ENCODE measurements at regions not wholly inside any gene's neighbourhood (a gene's known extent, or its start where the extent isn't known, plus 50 kb on each side); places are given as distances from the start of the nearest gene placed in this dataset.

DNA sequence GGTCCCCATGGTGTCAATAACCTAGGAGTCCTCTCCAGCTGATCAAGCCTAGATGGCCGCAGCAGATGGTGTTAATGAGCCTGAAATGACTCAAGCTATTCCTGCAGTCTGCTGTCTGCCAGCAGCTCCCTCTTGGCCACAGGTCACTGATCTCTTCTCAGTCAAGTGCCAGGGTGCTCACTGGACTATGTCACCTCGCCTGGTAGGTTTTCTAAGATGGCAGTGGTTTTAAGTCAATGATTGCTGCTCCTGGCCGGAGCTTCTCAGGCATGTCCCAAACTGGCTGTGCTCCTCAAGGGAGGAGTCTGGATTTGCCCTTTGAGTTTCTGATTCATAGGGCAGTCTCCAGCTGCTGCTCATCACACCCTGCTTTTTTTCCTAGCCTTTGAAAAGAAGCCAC, 58.6 kb upstream of the SHISA6 start:
- Histone ChIP-seq H2BK5ac (ENCODE audit: low read length) (peak overlapping the region; percentile 14), H2BK15ac (replicated peaks; ENCODE audit: low read depth) (no peak overlapping the region), H2AK5ac (ENCODE audit: low read length) (no peak overlapping the region), H3K56ac (ENCODE audit: low read length) (no peak overlapping the region), H3K9ac (ENCODE audit: low read length) (no peak overlapping the region), H3K18ac (ENCODE audit: low read length) (no peak overlapping the region), H2BK120ac (ENCODE audit: low read depth, low read length) (no peak overlapping the region), H4K5ac (ENCODE audit: low read length) (no peak overlapping the region), H3K79me2 (ENCODE audit: control insufficient read depth, insufficient read depth, low read length) (no peaks in the 10 kb centered on the region), H3K4me2 (ENCODE audit: low read length) (no peak overlapping the region), H3K27ac (ENCODE audit: low read depth, low read length) (peak overlapping the region; percentile 64), H3K4me1 (ENCODE audit: control insufficient read depth, low read depth, low read length) (peaks cover 2% of the 10 kb centered on the region), H3K4ac (ENCODE audit: low read depth, low read length) (no peak overlapping the region), H3K27me3 (ENCODE audit: insufficient read depth, low read length, poor library complexity) (no peaks in the 10 kb centered on the region), H3K36me3 (ENCODE audit: control insufficient read depth, insufficient read depth, low read length) (no peaks in the 10 kb centered on the region), H3K23ac (ENCODE audit: low read length) (no peak overlapping the region), H4K8ac (ENCODE audit: low read depth, low read length) (no peak overlapping the region), H3K4me3 (ENCODE audit: low read length) (no peak overlapping the region), H3K79me1 (ENCODE audit: low read length) (no peaks in the 10 kb centered on the region)
- peak; percentile 78 for DNase-seq
- no CpG with 5 or more reads among the region's 3 CpGs for WGBS (ENCODE audit: extremely low coverage, insufficient coverage, low lambda C conversion rate)

DNA sequence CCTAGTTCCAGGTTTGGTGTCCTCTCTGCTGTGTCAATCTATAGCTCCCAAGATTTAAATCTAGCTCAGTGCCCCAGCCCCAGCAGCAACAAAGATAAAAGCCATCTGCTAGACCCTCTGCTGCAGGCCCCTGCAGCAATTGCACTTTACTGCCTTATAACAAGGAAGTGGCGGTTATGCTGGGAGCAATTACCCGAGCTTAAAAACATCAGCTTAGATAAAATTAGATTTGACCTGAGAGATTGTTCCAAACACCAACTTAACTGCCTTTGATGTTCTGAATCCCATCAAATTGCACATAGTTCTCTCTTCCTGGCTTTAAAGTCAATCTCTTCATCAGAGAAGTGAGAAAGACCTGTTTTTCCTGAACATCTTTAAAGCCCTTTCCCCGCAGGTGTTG, 62.4 kb upstream of the SHISA6 start:
- no peak overlapping the region for H4K8ac ChIP-seq (ENCODE audit: low read depth, low read length)
- no peak overlapping the region for H3K4ac ChIP-seq (ENCODE audit: low read depth, low read length)
- no peak overlapping the region for H2BK120ac ChIP-seq (ENCODE audit: low read depth, low read length)
- no peak overlapping the region for H3K23ac ChIP-seq (ENCODE audit: low read length)
- H3K79me1 ChIP-seq (ENCODE audit: low read length), result no peaks in the 10 kb centered on the region
- H3K4me2 ChIP-seq (ENCODE audit: low read length), result no peak overlapping the region
- H3K18ac ChIP-seq (ENCODE audit: low read length), result no peak overlapping the region
- no peaks in the 10 kb centered on the region for H3K27me3 ChIP-seq (ENCODE audit: insufficient read depth, low read length, poor library complexity)
- no peak overlapping the region for H3K27ac ChIP-seq (ENCODE audit: low read depth, low read length)
- H2BK5ac ChIP-seq (ENCODE audit: low read length), result no peak overlapping the region
- no peak overlapping the region for H3K4me3 ChIP-seq (ENCODE audit: low read length)
- no peak overlapping the region for H4K5ac ChIP-seq (ENCODE audit: low read length)
- WGBS (ENCODE audit: extremely low coverage, insufficient coverage, low lambda C conversion rate), result no CpG with 5 or more reads among the region's 3 CpGs
- no peak overlapping the region for H3K56ac ChIP-seq (ENCODE audit: low read length)
- H2AK5ac ChIP-seq (ENCODE audit: low read length), result no peak overlapping the region
- DNase-seq, result peak; percentile 71
- no peak overlapping the region for H3K9ac ChIP-seq (ENCODE audit: low read length)
- H3K79me2 ChIP-seq (ENCODE audit: control insufficient read depth, insufficient read depth, low read length), result no peaks in the 10 kb centered on the region
- no peak overlapping the region for H2BK15ac ChIP-seq (replicated peaks; ENCODE audit: low read depth)
- no peaks in the 10 kb centered on the region for H3K36me3 ChIP-seq (ENCODE audit: control insufficient read depth, insufficient read depth, low read length)
- H3K4me1 ChIP-seq (ENCODE audit: control insufficient read depth, low read depth, low read length), result peaks cover 2% of the 10 kb centered on the region

DNA sequence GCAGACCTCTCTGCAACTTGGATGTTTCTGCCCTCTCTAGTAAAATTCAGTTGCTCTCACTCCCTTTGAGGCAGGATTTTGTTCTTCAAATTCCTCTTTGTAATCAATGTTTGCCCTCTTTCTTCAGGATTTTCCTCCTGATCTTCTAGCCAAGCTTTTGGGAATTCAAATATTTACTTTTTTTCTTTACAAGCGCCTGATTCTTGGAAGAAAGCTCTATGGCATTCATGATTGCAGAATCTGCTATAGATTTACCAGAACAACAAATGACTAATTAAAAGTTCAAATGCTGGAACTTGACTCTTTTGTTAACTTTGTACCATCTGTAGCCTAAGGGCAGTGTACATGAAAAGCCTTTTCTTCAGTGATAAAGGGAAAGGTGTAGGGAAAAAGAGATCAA, 63.7 kb upstream of the SHISA6 start:
- Histone ChIP-seq H2BK15ac (replicated peaks; ENCODE audit: low read depth) (no peak overlapping the region), H2BK5ac (ENCODE audit: low read length) (no peak overlapping the region), H4K5ac (ENCODE audit: low read length) (no peak overlapping the region), H3K79me2 (ENCODE audit: control insufficient read depth, insufficient read depth, low read length) (no peaks in the 10 kb centered on the region), H3K4me1 (ENCODE audit: control insufficient read depth, low read depth, low read length) (peaks cover 2% of the 10 kb centered on the region), H3K56ac (ENCODE audit: low read length) (no peak overlapping the region), H3K9ac (ENCODE audit: low read length) (no peak overlapping the region), H2BK120ac (ENCODE audit: low read depth, low read length) (no peak overlapping the region), H3K27me3 (ENCODE audit: insufficient read depth, low read length, poor library complexity) (no peaks in the 10 kb centered on the region), H3K36me3 (ENCODE audit: control insufficient read depth, insufficient read depth, low read length) (no peaks in the 10 kb centered on the region), H3K79me1 (ENCODE audit: low read length) (no peaks in the 10 kb centered on the region), H3K4me2 (ENCODE audit: low read length) (no peak overlapping the region), H3K4ac (ENCODE audit: low read depth, low read length) (peak overlapping the region; percentile 55), H3K27ac (ENCODE audit: low read depth, low read length) (no peak overlapping the region), H3K18ac (ENCODE audit: low read length) (no peak overlapping the region), H2AK5ac (ENCODE audit: low read length) (no peak overlapping the region), H3K4me3 (ENCODE audit: low read length) (no peak overlapping the region), H4K8ac (ENCODE audit: low read depth, low read length) (no peak overlapping the region), H3K23ac (ENCODE audit: low read length) (no peak overlapping the region)
- no peak for DNase-seq
- no CpG with 5 or more reads among the region's 1 CpG for WGBS (ENCODE audit: extremely low coverage, insufficient coverage, low lambda C conversion rate)

DNA sequence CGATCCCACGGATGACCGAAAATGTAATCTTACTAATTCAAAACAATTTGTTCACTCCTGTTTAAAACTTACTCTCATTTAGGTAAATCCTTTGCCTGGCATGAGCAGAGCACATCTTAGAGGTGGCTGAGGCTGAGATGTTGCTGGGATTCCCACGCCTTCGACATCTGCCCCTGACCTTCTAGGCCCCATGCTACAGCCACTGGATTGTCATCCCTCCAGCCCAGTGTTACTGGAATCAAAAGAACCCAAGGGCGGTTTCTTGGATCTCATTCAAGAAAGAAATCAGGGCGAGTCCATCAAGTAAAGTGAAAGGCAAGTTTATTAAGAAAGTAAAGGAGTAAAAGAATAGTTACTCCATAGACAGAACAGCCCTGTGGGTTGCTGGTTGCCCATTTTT, 64.5 kb upstream of the SHISA6 start:
- no peak overlapping the region for H3K9ac ChIP-seq (ENCODE audit: low read length)
- H3K4me3 ChIP-seq (ENCODE audit: low read length), result no peak overlapping the region
- no peak overlapping the region for H3K4me2 ChIP-seq (ENCODE audit: low read length)
- H4K8ac ChIP-seq (ENCODE audit: low read depth, low read length), result no peak overlapping the region
- H3K23ac ChIP-seq (ENCODE audit: low read length), result no peak overlapping the region
- no peaks in the 10 kb centered on the region for H3K36me3 ChIP-seq (ENCODE audit: control insufficient read depth, insufficient read depth, low read length)
- WGBS (ENCODE audit: extremely low coverage, insufficient coverage, low lambda C conversion rate), result no CpG with 5 or more reads among the region's 7 CpGs
- H4K5ac ChIP-seq (ENCODE audit: low read length), result no peak overlapping the region
- no peak overlapping the region for H3K56ac ChIP-seq (ENCODE audit: low read length)
- H2BK120ac ChIP-seq (ENCODE audit: low read depth, low read length), result no peak overlapping the region
- no peak for DNase-seq
- H3K4me1 ChIP-seq (ENCODE audit: control insufficient read depth, low read depth, low read length), result peaks cover 2% of the 10 kb centered on the region
- no peak overlapping the region for H3K18ac ChIP-seq (ENCODE audit: low read length)
- H3K27ac ChIP-seq (ENCODE audit: low read depth, low read length), result no peak overlapping the region
- no peak overlapping the region for H2BK5ac ChIP-seq (ENCODE audit: low read length)
- no peaks in the 10 kb centered on the region for H3K79me2 ChIP-seq (ENCODE audit: control insufficient read depth, insufficient read depth, low read length)
- no peaks in the 10 kb centered on the region for H3K79me1 ChIP-seq (ENCODE audit: low read length)
- no peak overlapping the region for H3K4ac ChIP-seq (ENCODE audit: low read depth, low read length)
- H2BK15ac ChIP-seq (replicated peaks; ENCODE audit: low read depth), result no peak overlapping the region
- no peaks in the 10 kb centered on the region for H3K27me3 ChIP-seq (ENCODE audit: insufficient read depth, low read length, poor library complexity)
- H2AK5ac ChIP-seq (ENCODE audit: low read length), result no peak overlapping the region

DNA sequence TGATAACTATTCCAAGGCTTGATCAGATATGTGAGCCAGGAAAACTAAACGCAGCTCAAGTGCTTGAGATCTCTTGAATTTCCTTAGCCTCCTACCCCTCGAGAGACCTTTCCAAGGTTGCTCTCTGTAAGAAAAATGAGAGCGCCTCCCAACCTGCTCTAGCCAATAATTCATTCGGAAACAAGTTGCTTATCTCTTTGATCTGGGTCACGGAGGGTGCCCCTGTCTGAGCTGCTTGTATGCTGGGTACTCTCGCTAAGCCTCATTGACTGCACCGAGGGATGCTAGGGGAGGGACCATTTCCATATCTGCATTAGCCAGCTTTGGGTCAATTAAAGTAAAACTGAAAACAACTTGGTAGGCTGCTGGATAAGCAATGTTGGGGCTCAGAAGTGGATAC, 70.1 kb upstream of the SHISA6 start:
- Histone ChIP-seq H4K8ac (ENCODE audit: low read depth, low read length) (no peak overlapping the region), H2BK120ac (ENCODE audit: low read depth, low read length) (no peak overlapping the region), H2AK5ac (ENCODE audit: low read length) (no peak overlapping the region), H3K4ac (ENCODE audit: low read depth, low read length) (no peak overlapping the region), H3K9ac (ENCODE audit: low read length) (no peak overlapping the region), H3K4me2 (ENCODE audit: low read length) (no peak overlapping the region), H3K79me1 (ENCODE audit: low read length) (no peaks in the 10 kb centered on the region), H2BK15ac (replicated peaks; ENCODE audit: low read depth) (no peak overlapping the region), H3K56ac (ENCODE audit: low read length) (no peak overlapping the region), H3K27me3 (ENCODE audit: insufficient read depth, low read length, poor library complexity) (no peaks in the 10 kb centered on the region), H3K23ac (ENCODE audit: low read length) (no peak overlapping the region), H3K36me3 (ENCODE audit: control insufficient read depth, insufficient read depth, low read length) (no peaks in the 10 kb centered on the region), H4K5ac (ENCODE audit: low read length) (no peak overlapping the region), H3K79me2 (ENCODE audit: control insufficient read depth, insufficient read depth, low read length) (no peaks in the 10 kb centered on the region), H2BK5ac (ENCODE audit: low read length) (no peak overlapping the region), H3K4me3 (ENCODE audit: low read length) (no peak overlapping the region), H3K27ac (ENCODE audit: low read depth, low read length) (no peak overlapping the region), H3K4me1 (ENCODE audit: control insufficient read depth, low read depth, low read length) (no peaks in the 10 kb centered on the region), H3K18ac (ENCODE audit: low read length) (no peak overlapping the region)
- no peak for DNase-seq
- WGBS (ENCODE audit: extremely low coverage, insufficient coverage, low lambda C conversion rate), result no CpG with 5 or more reads among the region's 7 CpGs

DNA sequence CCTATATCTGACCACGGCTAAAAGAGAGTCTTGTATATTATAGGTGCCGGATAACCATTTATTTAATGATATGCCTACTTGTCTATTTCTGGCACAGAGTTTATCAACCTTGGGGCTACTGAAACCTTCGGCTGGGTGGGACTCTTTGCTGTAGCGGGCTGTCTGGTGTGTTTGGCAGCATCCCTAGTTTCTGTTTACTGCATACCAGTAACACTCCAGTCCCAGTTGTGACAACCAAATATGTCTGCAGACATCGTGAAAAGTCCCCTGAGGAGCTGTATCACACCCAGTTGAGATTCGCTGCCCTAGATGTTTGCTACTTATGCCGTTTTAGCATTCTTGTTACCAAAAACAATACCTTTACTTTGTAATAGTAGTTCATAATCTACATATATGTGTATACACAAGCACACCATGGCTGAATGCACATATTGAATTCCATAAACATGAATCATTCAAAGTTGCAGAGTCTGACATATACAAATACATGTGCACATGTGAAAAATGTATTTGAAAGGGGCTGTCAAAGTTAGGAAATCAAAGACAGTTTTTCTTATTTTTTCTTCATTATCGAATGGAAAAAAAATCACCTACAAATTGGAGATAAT, 89.1 kb upstream of the SHISA6 start:
- no peak for DNase-seq
- Histone ChIP-seq H3K27ac (ENCODE audit: low read depth, low read length) (no peak overlapping the region), H3K18ac (ENCODE audit: low read length) (no peak overlapping the region), H2BK15ac (replicated peaks; ENCODE audit: low read depth) (no peak overlapping the region), H3K4me2 (ENCODE audit: low read length) (no peak overlapping the region), H2BK5ac (ENCODE audit: low read length) (no peak overlapping the region), H3K36me3 (ENCODE audit: control insufficient read depth, insufficient read depth, low read length) (no peaks in the 10 kb centered on the region), H3K79me1 (ENCODE audit: low read length) (no peaks in the 10 kb centered on the region), H3K79me2 (ENCODE audit: control insufficient read depth, insufficient read depth, low read length) (no peaks in the 10 kb centered on the region), H4K5ac (ENCODE audit: low read length) (no peak overlapping the region), H3K23ac (ENCODE audit: low read length) (no peak overlapping the region), H2AK5ac (ENCODE audit: low read length) (no peak overlapping the region), H3K56ac (ENCODE audit: low read length) (no peak overlapping the region), H3K4me1 (ENCODE audit: control insufficient read depth, low read depth, low read length) (no peaks in the 10 kb centered on the region), H3K9ac (ENCODE audit: low read length) (no peak overlapping the region), H2BK120ac (ENCODE audit: low read depth, low read length) (no peak overlapping the region), H4K8ac (ENCODE audit: low read depth, low read length) (no peak overlapping the region), H3K27me3 (ENCODE audit: insufficient read depth, low read length, poor library complexity) (no peaks in the 10 kb centered on the region), H3K4ac (ENCODE audit: low read depth, low read length) (no peak overlapping the region), H3K4me3 (ENCODE audit: low read length) (no peak overlapping the region)
- WGBS (ENCODE audit: extremely low coverage, insufficient coverage, low lambda C conversion rate), result no CpG with 5 or more reads among the region's 8 CpGs
